Peyer's patch (tissue), 4 donors: ENCODE measurements at regions not wholly inside any gene's neighbourhood (a gene's known extent, or its start where the extent isn't known, plus 50 kb on each side); places are given as distances from the start of the nearest gene placed in this dataset.

Source experiments
- CTCF ChIP-seq, 6 experiments: fragments of 450-650 bp in 4 of 6; fragments of 200-600 bp in 2 of 6; sonication (generic) in 1 of 6; IDR thresholded peaks; one replicate each; pipeline ENCODE4 v1.5.1; 2017 to 2019; ENCODE audit warnings: antibody characterized with exemption in 6 of 6, mild to moderate bottlenecking in 3 of 6, moderate library complexity in 1 of 6
- POLR2A ChIP-seq, 2 donors: fragments of 450-650 bp; IDR thresholded peaks; one replicate each; pipeline ENCODE4 v1.5.1; 2017; ENCODE audit warnings: antibody characterized with exemption in 2 of 2, mild to moderate bottlenecking in 2 of 2, moderate library complexity in 2 of 2

DNA sequence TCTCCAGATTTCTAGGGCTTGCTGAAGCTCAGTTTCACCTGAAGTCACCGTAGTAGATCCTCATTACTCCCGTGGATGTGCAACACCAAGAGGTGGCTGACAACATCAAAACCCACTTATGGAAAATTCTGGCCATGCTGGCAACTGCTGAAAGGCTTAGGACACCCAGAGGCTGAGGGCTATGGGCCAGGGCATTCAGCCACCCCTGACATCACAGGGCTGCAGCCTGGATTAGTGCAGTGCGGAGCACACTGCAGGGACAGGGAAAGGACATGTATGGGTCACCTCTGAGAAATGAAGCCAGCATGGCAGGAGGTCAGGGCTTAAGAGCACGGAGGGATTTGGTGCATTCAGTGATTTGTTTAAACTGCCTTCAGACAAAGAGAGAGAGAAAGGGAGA is 300.6 kb downstream of the TDRD15 start:
- TF ChIP-seq CTCF (IDR thresholded peaks at IDR 0.05): no peak
- TF ChIP-seq POLR2A (IDR thresholded peaks at IDR 0.05): no peak
